ENCODE measurements at regions not wholly inside any gene's neighbourhood (a gene's known extent, or its start where the extent isn't known, plus 50 kb on each side); places are given as distances from the start of the nearest gene placed in this dataset.

GRCh38 chr2:175834477-175834876 is 167.6 kb downstream of the LNPK start:
- intact Hi-C loops (cut with micrococcal nuclease; ENCODE audit: unreplicated experiment): no loop called here
- H3K4me3 Mint-ChIP-seq (ENCODE audit: low read depth, unreplicated experiment): no peak overlapping the region
- H3K27me3 Mint-ChIP-seq (ENCODE audit: unreplicated experiment): no peaks in the 10 kb centered on the region
- H3K4me1 Mint-ChIP-seq (ENCODE audit: low read depth, unreplicated experiment): no peaks in the 10 kb centered on the region
- H3K27ac Mint-ChIP-seq (ENCODE audit: unreplicated experiment): no peak overlapping the region
- no peak for DNase-seq
- no peaks in the 10 kb centered on the region for H3K36me3 Mint-ChIP-seq (ENCODE audit: insufficient read depth, unreplicated experiment)
- no TSS peak for BruUV-seq (replicated peaks)
- CTCF ChIA-PET: interaction anchor here (0.6 to 1.0 kb wide), 2 partner anchors 9 to 198 kb away, joined by 3 to 4 read pairs; no protein-coding TSS in a partner anchor
- H3K9me3 Mint-ChIP-seq (ENCODE audit: low read depth, unreplicated experiment): no peaks in the 10 kb centered on the region
- no peak for TF ChIP-seq CTCF (IDR thresholded peaks at IDR 0.05; ENCODE audit: unreplicated experiment)

GRCh38 chr2:175832866-175833265 is 169.2 kb downstream of the LNPK start:
- no peaks in the 10 kb centered on the region for H3K27me3 Mint-ChIP-seq (ENCODE audit: unreplicated experiment)
- no peaks in the 10 kb centered on the region for H3K36me3 Mint-ChIP-seq (ENCODE audit: insufficient read depth, unreplicated experiment)
- H3K9me3 Mint-ChIP-seq (ENCODE audit: low read depth, unreplicated experiment): no peaks in the 10 kb centered on the region
- TF ChIP-seq CTCF (IDR thresholded peaks at IDR 0.05; ENCODE audit: unreplicated experiment): no peak
- H3K27ac Mint-ChIP-seq (ENCODE audit: unreplicated experiment): no peak overlapping the region
- intact Hi-C loops (cut with micrococcal nuclease; ENCODE audit: unreplicated experiment): no loop called here
- CTCF ChIA-PET: no interaction called here
- DNase-seq: no peak
- H3K4me3 Mint-ChIP-seq (ENCODE audit: low read depth, unreplicated experiment): no peak overlapping the region
- no peaks in the 10 kb centered on the region for H3K4me1 Mint-ChIP-seq (ENCODE audit: low read depth, unreplicated experiment)
- no TSS peak for BruUV-seq (replicated peaks)

- intact Hi-C loops (cut with micrococcal nuclease; ENCODE audit: unreplicated experiment): no loop called here
- BruUV-seq (replicated peaks): no TSS peak
- CTCF ChIA-PET: no interaction called here
- DNase-seq: no peak
- H3K9me3 Mint-ChIP-seq (ENCODE audit: low read depth, unreplicated experiment): no peaks in the 10 kb centered on the region
- H3K36me3 Mint-ChIP-seq (ENCODE audit: insufficient read depth, unreplicated experiment): no peaks in the 10 kb centered on the region
- H3K27ac Mint-ChIP-seq (ENCODE audit: unreplicated experiment): no peak overlapping the region
- no peak for TF ChIP-seq CTCF (IDR thresholded peaks at IDR 0.05; ENCODE audit: unreplicated experiment)
- no peaks in the 10 kb centered on the region for H3K4me1 Mint-ChIP-seq (ENCODE audit: low read depth, unreplicated experiment)
- H3K4me3 Mint-ChIP-seq (ENCODE audit: low read depth, unreplicated experiment): no peak overlapping the region
- no peaks in the 10 kb centered on the region for H3K27me3 Mint-ChIP-seq (ENCODE audit: unreplicated experiment)
Measured at GRCh38 chr2:175829741-175830140, 172.3 kb downstream of the LNPK start.

GRCh38 chr2:175827856-175828255 is 174.2 kb downstream of the LNPK start:
- DNase-seq: no peak
- no peaks in the 10 kb centered on the region for H3K4me1 Mint-ChIP-seq (ENCODE audit: low read depth, unreplicated experiment)
- H3K27ac Mint-ChIP-seq (ENCODE audit: unreplicated experiment): no peak overlapping the region
- TF ChIP-seq CTCF (IDR thresholded peaks at IDR 0.05; ENCODE audit: unreplicated experiment): no peak
- no TSS peak for BruUV-seq (replicated peaks)
- H3K9me3 Mint-ChIP-seq (ENCODE audit: low read depth, unreplicated experiment): no peaks in the 10 kb centered on the region
- peaks cover 7% of the 10 kb centered on the region for H3K27me3 Mint-ChIP-seq (ENCODE audit: unreplicated experiment)
- no peak overlapping the region for H3K4me3 Mint-ChIP-seq (ENCODE audit: low read depth, unreplicated experiment)
- CTCF ChIA-PET: no interaction called here
- intact Hi-C loops (cut with micrococcal nuclease; ENCODE audit: unreplicated experiment): no loop called here
- H3K36me3 Mint-ChIP-seq (ENCODE audit: insufficient read depth, unreplicated experiment): no peaks in the 10 kb centered on the region

- no peak for DNase-seq
- no peaks in the 10 kb centered on the region for H3K4me1 Mint-ChIP-seq (ENCODE audit: low read depth, unreplicated experiment)
- no peak overlapping the region for H3K27ac Mint-ChIP-seq (ENCODE audit: unreplicated experiment)
- intact Hi-C loops (cut with micrococcal nuclease; ENCODE audit: unreplicated experiment): no loop called here
- no TSS peak for BruUV-seq (replicated peaks)
- H3K4me3 Mint-ChIP-seq (ENCODE audit: low read depth, unreplicated experiment): no peak overlapping the region
- no peak for TF ChIP-seq CTCF (IDR thresholded peaks at IDR 0.05; ENCODE audit: unreplicated experiment)
- H3K27me3 Mint-ChIP-seq (ENCODE audit: unreplicated experiment): peaks cover 43% of the 10 kb centered on the region
- H3K9me3 Mint-ChIP-seq (ENCODE audit: low read depth, unreplicated experiment): no peaks in the 10 kb centered on the region
- CTCF ChIA-PET: no interaction called here
- H3K36me3 Mint-ChIP-seq (ENCODE audit: insufficient read depth, unreplicated experiment): no peaks in the 10 kb centered on the region
Measured at GRCh38 chr2:175824243-175824642, 177.8 kb downstream of the LNPK start.
